AG08396 (cell line): ENCODE measurements at regions not wholly inside any gene's neighbourhood (a gene's known extent, or its start where the extent isn't known, plus 50 kb on each side); places are given as distances from the start of the nearest gene placed in this dataset.
A peak's percentile ranks its signal among the peaks of the same experiment; 100 is the strongest.

Experiments
- DNase-seq: peaks from one replicate; pipeline ENCODE4 v3.0.0; 2012; ENCODE audit warnings: low spot score, mixed read lengths

DNA sequence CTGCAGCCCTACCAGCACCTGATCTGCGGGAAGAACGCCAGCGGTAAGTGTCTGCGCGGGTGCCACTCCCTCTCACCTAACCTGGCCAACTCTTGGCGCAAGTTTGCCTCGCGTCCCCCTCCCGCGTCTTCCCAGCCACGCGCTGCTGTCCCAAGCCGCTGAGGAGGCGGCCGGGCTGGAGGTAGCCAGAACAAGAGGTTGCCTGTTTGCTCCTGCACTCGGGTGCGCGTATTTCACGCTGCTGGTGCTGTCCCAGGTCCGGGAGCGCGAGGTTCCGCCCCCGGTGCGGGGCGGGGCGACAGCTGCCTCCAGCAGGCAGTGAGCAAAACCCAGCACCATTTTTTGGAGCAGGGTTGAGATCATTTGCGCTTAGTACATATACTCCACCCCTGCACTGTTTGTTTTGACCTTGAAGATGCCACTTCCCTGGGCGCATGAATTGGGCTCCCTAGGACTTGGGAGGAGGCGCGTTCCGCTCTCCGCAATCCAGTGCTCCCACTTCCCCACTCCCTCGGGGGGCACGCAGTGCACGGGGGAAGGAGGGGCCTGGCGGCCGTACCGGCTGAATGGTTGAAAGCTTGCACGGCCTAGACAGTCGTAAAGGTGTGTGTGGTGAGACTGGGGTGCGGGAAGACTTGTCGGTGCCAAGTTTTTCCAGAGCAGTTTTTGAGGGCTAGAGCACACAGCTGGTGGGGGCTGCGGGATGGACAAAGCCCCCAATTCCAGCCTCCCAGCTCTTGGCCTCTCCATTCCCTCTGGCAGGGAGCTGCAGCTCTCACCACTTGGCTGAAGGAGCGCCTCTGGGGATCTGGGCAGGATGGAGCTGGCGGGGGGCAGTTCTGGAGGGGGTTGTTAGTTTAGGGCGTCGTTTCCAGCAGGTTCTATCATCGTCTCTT is 226.9 kb upstream of the CRY1 start:
- peak; percentile 63 for DNase-seq

DNA sequence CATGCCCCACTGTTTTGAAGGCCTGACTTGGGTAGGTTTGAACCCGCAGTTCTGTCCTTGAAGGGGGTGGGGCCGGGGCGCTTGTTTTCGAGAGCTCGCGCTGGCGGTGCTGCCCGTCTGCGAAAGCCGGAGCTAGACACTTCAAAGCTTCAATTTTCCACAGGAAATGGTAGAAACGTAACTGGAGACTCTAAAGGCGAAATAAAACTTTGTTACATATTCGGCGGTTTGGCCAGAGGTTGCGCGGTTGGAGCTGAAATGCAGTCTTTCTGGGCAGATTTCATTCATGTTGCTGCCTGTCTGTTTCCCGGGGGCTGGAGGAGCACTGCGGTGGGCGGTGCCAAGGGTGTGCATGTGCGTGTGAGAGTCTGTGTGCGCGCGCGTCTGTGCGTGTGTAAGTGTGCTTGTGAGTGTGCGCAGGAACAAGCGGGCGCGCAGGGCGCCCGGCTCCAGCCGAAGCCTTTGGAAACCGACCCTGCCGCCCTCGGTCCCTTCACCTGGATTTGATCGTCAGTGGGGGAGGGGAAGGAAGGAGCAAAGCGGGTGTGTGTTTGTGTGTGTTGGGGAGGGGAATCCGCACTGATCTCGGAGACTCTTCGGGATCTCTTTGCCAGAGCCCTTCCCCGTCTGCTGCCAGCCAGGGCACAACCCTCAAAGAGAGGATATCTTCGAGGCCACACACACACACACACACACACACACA is 227.7 kb upstream of the CRY1 start:
- peak; percentile 24 for DNase-seq

DNA sequence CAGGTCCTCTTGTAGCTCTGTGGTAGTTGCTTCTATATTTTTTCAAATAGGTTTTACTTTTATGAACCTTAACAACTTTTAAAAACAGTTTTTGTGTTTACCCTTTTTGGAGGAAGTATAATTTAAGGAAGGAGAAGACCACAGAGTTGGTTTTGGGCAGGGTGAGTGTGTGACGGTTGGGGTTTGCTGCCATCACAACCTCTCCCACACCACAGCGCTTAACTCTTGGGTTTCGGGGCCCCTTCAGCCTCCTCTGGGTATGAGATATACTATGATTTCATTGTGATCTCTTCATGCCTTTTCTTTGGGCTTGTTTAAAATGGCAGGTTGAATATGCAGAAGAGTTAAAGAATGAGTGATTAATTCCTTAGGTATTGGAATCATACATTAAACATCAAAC is 228.7 kb upstream of the CRY1 start:
- DNase-seq: no peak

DNA sequence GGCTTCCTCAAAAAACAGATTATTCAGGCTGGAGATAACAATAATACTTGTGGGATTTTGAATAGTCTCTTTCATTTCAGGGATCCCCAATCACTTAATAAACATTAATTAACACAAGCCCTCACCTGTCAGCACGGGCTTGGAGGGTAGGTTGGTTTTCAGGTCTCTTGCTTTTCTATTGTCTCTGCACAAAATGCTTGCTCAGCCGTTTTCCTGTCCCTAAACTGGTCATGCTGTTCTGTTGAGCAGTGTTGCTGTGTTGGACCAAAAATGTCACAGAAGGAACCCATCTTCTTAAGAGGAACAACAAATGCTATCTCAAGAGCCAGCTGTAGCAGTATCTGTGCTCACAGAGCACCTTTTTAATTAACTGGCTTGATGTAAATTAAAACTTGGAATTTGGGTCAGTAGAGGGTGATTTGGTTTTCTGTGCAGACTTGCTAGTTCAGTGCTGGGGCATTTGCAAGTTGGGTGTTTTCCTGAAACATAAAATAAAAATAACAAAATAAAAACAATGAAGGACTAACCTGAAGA is 231.8 kb upstream of the CRY1 start:
- no peak for DNase-seq

DNA sequence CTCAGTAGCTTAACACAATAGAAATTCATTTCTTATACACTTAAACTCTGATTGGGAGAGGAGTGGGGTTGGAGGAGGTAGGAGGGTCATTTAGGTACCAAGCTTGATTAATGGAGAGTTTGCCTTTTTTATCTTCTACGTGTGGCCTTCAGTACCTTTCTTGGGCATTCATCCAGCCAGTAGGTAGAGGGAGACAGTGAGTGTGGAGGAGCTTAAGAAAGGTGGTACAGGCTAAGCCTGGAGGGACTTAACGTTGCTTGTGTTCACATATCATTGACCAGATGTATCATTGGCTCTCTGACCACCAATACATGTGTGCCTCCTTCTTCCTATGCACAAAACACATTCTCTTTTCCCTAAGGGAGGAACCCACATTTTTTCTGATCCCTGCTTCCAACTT is 232.9 kb upstream of the CRY1 start:
- no peak for DNase-seq

DNA sequence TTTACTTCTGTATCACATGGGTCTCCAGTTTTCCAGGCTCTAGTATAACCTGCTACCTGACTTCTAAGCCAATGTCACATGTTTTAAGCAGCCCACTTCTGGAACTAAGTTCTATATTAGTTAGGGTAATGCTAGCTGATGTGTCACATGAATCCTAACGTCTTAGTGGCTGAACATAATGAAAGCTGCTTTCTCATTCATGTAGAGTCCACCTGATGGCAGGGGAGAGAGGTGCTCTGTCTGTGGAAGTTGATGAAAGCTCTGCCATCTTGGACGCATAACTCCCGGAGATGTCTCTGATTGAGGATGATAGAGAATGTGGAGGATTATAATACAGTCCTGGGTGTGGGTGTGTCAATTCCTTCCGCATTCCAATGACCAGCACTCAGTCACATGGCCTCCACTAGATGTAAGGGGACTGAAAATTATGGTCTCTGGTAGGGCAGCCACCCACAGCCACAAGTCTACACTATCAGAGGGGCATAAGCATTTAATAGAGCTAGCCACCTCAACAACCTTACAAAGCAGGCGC is 234.4 kb upstream of the CRY1 start:
- no peak for DNase-seq

DNA sequence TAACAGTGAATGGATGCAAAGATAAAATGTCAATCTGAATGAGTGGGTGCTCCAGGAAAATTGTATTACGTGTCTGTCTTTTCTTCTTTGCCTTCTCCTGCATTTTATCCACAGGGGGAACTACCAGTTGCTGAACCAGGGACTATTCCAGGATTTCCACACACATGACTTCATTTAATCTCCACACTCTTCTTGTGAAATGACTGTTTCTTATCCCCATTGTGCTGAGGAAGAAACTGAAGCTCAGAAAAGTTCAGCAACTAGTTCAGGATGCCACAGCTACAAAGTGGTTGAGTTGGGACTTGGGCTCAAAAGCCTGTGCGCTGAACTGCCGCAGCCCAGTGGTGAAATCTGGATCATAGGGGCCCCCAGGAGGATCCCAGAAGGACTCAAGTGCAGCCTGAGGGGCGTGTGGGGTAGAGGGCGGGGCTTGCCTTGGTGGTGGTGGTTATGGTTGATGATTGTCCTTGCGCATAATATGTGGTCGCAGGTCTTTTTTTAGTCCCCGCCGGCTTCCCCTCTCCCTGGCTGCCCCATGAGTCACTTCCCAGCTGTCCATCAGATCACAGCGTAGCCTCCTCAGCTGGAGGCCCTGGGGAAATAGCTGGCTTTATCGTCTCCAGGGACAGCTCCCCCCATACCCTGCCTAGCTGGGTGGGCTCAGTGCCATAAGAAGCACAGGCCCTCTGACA is 235.2 kb upstream of the CRY1 start:
- DNase-seq: peak; percentile 19

DNA sequence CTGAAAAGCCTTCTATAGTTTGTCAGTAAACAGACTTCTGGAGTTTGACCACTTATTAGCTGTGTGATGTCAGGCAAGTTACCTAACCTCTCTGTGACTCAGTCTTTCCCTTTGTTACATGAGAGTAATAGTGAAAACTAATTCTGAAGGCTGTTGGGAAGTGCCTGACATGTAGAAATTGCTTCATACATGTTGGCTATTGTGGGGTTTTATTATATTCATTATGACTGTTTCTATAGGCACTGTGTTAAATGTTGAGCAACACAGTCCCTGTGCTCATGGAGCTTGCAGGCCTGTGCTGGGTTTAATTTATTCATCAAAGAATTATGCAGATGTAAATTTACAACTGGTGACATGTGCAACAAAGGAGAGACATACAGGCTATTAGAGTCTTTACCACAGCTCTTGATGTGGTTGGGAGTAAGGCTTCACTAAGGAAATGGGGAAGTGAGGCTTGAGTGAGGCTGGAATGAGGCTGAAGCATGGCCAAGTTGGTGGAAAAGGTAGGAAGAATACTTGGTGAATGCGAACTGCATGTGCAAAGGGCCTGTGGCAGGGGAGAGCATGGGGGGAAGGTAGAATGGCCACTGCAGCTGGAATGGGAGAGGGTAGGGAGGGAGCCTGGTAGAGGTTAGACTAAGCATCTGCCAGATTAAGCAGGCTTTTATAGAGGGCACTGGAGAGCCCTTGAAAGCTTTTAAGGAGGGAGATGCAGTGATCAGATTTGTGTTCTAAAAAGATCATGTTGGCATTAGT is 236.4 kb upstream of the CRY1 start:
- no peak for DNase-seq

DNA sequence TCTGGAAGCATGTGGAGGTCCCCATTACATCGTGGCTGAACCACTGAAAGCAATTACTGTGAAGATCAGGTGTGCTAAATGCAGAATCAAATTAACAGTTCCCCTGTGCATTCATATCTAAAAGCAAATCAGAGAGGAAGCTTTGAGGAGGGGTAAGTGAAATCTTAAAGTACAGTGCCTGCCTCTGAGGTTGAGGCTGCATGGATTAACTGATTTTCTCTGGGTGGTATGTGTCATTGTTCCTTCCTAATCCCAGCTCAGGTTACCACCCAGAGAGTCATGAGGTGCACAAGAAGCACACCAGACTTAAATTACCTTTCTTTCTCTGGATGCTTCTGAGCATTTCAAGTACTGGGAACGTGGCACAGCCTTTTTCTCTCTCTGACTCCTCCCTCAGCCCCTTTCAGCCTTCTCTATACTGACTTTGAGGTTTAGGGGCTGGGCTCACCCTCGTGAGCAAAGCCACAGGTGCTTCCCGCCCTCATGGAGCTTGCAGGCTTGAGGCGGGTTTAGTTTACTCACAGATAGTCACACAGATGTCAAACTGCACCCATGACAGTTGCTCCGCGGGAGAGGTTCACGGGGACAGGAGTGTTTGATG is 237.6 kb upstream of the CRY1 start:
- no peak for DNase-seq

DNA sequence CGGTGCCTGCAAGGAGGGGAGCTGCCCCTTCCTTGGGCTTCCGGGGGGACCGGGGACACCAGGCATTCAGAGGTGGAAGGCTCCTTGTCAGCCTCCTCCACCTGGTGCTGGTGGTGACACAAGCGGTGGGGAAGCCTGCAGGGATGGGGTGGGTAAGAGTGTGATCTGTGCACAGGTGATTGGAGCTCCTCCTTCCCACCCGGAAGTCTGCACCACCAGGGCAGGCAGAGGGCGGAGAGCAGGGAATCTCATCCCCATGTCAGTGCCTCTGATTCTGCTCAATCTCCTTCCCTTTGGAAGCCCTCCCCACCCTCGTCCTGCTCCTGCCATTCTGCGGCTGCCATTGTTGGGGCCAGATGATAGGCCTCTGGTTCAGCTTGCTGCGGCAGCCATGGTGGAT is 238.1 kb upstream of the CRY1 start:
- no peak for DNase-seq

DNA sequence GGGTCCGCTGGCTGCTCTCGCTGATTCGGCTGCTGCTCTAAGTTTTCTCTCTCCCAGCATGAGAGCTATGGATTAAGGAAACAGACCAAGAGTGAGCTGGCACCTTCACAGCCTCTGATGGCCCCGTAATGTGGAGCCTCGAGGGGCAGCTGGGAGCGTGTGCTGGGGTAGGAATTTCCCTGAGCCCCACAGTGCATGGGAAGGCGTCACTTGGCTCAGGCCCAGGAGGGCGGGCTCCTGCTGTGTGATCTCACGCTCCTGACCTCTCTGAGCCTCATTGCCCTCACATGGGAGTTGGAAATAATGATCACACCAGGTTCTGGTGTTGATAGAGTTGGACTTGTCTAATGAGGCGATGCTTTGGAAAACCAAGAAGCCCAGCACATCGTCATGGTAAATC is 238.6 kb upstream of the CRY1 start:
- DNase-seq: no peak

DNA sequence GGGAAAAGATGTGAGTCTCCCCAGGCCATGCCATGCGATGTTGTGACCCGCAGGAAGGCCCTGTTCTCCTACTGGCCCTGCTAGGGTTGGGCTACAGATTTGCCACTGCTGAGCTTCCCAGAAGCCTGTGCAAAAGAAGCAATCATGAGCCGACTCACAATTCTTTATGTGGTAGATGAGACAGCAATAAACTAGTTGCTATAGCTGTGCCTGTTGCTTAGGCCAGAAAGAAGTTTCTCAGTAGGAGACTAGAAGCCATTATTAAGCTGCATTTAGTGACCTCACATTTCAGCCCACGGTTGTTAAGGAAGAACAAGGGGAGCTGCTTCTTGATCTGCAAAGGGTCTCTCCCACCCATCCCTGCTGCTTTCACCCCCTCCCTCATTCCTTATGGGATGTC is 239.4 kb upstream of the CRY1 start:
- DNase-seq: no peak

DNA sequence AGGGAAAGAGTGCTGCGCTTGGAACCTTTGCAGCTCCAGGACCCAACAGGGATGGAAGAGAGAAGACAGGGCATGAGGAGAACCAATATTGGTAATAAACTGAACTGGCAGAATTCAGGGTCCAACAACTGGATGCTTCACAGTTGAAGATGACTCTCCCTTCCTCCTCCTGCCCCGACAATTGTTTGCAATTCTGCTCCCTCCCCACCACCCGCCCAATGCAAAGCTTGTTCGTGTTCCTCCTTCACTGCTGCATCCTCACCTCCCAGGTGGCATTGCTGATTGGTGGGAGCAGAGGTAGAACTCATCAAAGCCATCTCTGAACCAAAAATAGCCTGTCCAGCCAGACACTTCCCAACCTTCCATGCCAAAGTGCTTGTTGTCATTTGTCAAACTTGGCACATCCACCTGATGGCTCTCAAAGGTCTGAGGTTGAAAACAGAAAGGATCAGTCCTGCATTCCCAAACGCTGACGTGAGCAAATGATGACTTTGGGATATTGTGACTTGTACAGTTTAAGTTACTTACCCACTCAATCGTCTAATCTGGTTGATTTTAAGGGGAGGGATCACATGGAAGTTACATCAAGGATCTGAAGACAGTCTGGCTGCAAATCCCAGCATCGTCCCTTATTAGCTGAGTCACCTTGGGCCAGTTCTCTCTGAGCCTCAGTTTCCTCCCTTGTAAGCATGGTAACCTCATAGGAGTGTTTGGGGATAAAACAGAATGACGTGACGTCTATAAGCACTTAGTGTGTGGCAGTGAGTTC is 242.6 kb upstream of the CRY1 start:
- DNase-seq: no peak

DNA sequence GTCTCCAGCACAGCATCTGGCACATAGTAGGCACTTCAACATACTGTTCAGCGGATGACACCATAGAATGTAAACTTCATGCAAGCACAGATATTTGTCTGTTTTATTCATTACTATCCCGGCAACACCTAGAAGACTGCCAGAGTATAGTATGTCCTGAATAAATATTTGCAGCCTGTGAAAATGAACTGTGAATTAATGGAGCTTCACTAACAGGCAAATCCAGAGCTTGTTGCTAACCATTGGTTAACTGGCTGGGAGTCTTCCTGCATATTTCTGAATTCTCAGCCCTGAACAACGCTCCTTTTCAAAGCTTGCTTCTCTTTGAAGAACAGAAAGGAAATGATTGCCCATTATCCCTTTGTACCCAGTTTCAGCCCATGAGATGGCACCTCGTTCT is 243.3 kb upstream of the CRY1 start:
- no peak for DNase-seq

DNA sequence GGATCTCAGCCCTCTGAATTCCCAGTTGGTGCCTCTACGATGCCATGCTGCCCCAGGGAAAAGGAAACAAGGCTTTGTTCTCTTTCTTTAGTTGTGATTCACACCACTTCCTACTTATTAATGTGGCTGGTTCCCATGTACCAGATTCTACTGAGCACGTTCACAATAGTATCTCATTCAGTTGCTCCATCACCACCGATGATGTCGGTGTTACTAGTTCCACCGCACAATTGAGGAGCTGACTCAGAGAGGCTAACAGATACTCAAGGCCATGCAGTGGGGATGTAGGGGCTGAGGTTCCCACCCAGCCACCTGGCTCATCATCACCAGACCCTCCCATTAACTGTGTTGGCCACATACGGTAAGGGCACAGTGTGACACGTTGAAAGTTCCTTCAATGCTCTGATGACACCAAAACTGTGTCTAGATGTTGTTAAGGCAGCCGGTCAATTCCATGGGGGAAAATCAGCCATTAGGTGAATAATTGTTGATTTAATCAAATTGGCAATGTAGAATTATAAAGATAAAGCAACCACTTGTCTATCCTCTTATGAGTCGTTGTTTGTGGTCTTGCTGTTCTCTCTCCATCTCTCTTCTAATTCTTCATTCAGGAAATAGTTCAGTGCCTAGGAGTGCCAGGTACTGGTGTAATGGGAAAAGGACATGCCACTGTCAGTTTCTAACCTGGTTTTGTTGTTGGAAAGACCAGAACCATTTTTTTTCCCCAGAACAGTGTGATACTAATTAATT is 244.2 kb upstream of the CRY1 start:
- DNase-seq: no peak

DNA sequence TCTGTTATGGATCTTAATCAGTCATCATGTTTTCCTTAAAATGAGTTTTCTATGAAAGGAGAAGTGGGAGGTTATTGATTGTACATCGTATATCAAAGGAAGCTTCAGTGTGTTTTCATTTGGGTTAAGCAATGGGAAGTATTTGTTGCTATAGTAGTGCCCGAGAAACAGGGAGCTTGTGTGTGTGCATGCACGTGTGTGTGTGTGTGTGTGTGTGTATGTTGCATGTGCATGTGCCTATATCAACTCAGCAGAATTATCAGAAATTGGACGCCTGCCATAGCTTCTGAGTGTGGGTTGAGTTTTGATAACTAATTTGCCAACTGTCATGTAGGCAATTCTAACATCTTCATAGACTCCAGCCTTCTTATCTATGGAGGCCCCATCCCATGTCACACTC is 246.1 kb upstream of the CRY1 start:
- DNase-seq: no peak

DNA sequence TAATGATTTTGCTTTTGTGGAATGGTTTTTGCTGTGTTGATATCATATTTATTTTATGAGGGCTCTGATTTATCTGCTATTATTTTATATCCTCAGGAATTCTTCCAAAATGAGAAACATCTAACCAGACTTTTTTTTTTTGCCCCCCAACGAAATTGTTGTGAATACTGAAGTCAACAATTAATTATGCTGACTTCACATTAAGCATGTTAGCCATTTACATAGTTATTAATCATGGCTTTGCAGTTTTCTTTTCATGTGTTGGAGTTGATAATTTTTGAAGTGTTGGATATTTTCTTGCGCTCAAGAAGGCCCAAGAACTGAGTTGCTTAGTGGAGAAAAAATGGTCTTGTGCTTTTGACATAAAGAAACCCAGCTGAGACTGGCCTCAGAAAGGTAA is 246.6 kb upstream of the CRY1 start:
- no peak for DNase-seq

DNA sequence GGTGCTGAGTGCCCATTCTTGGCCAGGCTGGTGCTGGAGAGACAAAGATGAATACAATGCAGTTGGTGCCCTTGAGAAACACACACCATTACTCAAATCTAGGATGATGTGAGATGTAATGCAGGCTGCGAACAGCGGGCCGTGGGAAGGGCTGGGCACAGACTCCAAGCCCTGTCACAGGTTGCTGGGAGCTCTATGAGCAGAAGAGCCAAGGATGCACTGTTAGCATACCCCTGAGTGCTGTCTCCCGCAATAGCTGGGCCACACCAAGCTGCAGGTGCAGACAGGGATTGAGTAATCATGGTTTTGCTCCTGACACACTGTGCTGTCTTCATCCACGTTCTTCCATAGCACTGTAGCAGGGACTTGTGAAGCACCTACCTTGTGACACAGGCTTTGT is 247.5 kb upstream of the CRY1 start:
- no peak for DNase-seq

DNA sequence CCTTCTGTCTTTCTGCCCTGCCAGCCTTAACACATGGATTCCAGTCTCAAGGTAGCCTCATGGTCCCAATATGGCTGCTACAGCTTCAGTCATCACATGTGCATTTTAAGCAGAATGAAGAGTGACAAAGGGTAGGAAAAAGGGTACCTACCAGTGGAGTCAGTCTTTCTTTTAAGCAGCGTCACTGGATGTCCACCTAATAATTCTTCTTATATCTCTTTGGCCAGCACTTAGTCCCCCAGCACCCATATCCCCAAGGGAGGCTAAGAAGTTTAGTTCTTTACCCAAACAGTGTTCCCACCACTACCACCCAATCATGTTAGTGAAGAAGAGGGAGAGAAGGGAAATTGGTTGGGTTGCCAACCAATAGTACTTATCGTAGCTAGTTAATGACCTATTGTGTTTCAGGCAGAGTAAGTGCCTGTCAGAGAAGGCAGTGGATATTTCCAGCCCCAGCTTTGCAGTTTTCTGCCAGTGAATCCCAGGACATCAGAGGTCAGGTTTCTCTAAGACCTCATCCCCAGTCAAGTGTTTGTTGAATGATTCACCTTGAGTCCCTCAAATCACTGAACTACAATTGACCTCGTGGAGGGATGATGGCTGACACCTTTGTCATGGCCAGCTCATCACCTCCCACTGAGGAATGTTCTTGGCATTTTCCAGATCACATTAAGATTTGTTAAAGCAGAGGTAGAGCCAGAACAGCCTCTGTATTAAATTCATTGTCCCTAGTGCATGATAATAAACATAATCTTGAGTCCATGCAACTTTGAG is 250.9 kb upstream of the CRY1 start:
- DNase-seq: peak; percentile 44
